ENCODE measurements at regions not wholly inside any gene's neighbourhood (a gene's known extent, or its start where the extent isn't known, plus 50 kb on each side); places are given as distances from the start of the nearest gene placed in this dataset.
A peak's percentile ranks its signal among the peaks of the same experiment; 100 is the strongest.

DNA sequence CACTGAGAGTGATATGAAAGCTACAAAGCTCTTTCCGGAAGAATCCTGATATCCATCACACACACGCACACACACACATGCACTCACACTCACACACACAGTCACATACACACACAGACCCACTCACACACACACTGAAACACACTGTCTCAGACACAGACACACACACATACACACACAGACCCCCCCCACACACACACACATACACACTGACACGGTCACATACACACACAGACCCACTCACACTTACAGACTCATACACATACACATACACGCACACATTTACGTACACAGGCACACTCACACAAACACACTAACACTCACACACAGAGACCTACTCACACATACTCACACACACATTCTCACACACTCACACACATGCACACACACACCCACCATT lies 58.6 kb downstream of the LIG4 start:
- no peak for DNase-seq (ENCODE audit: low read depth in 4 of 4, low spot score in 2 of 4)

DNA sequence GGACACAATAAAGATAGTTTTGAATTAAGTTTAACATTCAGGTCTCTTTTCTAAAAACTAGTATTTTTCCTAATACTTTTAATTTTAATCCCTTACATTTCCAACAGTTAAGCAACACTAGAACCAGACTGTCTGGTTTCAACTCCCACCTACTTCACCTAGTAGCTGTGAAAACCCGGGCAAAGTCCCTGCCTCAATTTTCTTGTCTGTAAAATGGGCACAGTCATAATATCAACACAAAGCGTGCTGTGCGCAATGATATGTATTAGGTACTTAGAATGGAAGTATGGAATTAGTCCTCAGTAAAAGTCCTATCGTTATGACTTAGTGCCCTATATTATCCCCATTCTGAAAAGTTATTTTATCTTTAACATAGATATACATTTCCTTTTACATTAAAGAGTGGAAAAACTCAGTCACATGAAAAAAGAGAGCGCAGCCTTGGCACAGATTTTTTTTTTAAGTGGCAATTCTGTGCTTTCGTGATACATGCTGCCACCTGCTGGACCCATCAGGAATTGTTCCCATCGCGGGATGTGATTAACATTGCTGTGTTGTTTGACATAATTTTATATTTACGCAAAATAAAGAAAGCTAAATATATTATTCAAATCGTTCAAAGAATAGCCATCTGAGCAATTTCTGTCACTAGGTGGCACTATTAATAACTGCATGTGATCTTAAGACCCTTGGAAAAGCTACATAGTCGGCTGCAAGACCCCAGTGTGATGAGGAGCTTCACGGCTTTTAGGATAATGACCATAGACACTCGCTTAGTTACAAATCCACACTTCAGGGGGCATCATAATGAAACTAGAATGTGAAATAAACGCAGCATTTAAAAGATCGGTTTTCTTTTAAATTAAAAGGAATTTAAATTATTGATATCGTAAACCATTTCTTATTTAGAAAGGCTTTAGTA lies 59.9 kb downstream of the LIG4 start:
- peak; percentile 19 to 32 (median 24) for DNase-seq (ENCODE audit: low read depth in 4 of 4, low spot score in 2 of 4)

DNA sequence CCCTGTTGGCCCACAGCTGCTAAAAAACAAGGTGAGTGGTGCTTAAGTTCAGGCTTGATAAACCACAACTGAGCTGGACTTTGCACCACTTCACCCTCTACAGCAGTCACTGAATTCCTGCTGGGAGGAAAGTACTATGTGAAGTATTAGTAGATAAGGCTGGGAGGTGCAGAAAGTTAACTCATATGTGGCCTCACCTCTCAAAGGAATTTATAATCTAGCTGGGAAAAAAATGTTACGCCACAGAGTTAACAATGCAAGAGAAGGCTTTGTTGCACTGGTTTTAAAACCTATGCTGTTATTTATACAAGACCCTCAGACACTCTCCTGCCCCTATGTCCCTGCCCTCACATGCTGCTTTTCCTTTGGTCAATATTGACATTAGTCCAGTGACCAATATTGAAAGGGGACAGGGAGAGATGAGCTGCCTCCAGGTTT lies 60.9 kb downstream of the LIG4 start:
- no peak for DNase-seq (ENCODE audit: low read depth in 4 of 4, low spot score in 2 of 4)

DNA sequence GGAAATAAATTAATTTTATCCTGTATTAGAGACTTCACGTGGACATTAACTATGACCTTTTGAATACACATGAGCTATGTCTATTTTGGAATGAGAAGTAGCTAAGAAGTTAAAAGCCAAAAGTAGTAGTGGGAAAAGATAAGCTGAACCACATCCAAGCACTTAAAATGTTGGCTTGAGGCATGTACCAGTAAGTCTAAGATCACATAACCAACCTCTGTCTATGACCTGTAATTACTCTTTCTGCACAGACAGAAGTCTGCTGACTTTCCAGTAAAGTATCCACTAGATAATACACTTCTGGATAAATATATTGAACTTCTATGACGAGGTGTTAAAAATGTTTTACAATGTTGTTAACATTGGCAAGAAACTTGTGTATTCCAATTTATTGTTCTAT lies 68.7 kb downstream of the LIG4 start:
- no peak for DNase-seq (ENCODE audit: low read depth in 4 of 4, low spot score in 2 of 4)

DNA sequence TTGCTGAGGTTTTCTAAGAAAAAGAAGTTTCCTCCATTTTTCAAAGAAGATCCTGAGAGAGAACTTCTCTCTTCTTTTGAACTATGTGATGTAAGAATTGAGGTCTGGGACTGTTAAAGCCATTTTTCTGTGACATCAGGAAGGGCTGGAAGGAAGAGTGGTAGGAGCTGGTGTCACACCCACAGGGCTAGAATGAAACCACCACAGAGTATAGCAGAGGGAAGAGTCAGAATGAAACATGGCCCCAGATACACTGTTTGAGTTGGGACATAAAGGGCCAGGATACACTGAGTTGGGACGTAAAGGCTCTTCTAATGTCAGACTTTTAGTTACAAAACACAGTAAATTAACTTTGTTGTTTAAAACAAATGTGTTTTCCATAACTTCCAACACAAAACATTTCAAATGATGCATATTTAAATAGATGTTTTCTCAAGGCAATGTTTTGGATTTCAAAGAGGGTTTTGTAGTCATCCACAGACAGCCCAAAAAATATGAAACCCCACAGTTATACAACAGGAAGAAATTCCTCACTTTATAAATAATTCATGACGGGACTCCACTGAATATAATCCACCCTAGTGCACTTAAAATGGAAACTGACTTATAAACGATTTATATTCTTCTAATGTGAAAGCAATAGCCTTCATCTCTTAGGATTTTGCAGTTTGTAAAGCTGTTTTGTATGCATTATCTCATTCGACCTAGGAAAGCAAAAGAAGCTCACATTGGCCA lies 72.5 kb downstream of the LIG4 start:
- no peak for DNase-seq (ENCODE audit: low read depth in 4 of 4, low spot score in 2 of 4)

DNA sequence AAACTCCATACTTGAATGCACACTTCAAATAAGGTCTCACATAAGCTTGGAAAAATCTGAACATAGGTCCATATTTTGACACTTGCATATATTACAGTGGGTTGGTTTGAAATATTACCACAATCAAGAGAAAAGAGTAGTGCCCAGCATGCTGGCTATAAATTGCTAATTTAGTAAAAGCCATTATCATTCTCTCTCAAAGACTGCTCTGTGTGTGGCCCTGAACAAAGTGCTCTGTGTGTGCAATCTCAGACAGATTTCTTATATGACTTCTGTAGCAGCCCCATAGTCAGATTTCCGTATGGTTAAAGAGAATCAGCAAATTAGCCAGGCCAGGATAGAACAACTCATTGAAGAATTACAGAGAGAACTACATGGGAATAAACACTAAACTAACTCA lies 78.2 kb downstream of the LIG4 start:
- no peak for DNase-seq (ENCODE audit: low read depth in 4 of 4, low spot score in 2 of 4)

DNA sequence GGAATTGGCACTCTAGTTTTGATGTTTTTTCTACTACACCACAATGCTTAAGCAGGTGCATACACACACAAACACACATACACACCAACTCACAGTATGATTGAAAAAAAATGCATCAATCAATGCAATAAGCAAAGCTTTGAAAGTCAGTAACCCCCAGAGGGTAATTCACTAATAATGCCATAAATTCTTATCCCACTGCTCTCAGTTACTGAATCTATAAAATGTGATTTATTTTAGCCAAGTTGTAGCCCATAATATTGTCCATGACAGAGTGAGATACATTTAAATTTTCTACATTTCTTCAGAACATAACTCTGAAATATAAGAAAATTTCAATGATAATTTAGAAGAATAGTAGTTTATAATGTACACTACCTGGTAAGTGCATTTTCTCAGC lies 87.9 kb downstream of the LIG4 start:
- no peak for DNase-seq (ENCODE audit: low read depth in 4 of 4, low spot score in 2 of 4)

DNA sequence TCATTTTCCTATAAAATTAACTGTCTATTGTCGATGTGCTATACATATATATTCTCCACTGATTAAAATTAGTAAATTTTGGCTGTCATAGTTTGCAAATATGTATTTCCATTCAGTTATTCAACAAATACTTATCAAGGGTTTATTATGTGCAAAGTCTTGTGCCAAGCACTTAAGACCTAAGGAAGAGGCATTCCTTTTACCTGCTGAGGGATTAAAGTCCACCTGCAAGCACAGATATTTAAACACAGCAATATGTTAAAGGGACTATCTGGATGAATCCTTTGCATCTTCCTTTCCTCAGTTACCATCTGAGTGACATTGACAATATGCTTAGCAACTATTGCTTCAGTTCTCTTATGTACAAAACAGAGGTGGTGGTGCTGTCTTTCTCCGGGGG lies 89.3 kb downstream of the LIG4 start:
- DNase-seq (ENCODE audit: low read depth in 4 of 4, low spot score in 2 of 4): no peak

DNA sequence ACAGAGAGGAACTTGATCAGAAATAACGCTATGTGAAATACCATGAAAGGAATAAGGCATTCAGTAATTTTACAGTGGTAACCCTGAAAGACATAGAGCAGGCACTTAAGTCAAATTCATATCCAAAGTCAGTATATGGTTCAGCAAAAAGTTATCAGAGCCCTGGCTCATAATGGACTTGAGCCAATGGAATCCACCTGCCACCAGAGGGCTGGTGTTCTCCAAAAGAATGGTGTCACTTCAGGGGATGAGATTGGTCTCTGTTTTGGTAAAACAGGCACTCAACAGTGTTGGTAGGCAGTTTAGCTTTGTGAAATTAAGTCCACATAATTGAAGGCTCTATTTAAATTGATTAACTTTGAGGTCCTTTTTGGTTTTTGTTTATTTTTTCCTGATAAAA lies 93.9 kb downstream of the LIG4 start:
- no peak for DNase-seq (ENCODE audit: low read depth in 4 of 4, low spot score in 2 of 4)

DNA sequence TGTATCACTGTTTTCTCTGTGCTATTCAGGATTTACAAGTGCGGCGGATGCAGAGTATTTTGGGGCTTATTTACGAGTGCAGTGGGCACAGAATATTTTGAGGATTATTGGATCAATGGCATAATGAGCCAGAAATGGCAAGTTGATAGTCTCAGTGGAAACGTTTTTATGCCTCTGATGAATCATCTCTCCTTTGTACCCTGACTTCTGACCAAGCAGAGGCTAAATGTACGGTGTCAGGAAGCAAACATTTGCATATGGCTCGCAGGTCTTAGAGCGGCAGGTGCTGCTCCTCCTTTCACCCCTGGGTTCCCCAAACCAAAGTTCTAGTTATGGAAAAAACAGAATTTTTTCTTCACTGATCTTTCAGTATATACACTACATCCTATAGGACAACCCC lies 94.5 kb downstream of the LIG4 start:
- no peak for DNase-seq (ENCODE audit: low read depth in 4 of 4, low spot score in 2 of 4)

DNA sequence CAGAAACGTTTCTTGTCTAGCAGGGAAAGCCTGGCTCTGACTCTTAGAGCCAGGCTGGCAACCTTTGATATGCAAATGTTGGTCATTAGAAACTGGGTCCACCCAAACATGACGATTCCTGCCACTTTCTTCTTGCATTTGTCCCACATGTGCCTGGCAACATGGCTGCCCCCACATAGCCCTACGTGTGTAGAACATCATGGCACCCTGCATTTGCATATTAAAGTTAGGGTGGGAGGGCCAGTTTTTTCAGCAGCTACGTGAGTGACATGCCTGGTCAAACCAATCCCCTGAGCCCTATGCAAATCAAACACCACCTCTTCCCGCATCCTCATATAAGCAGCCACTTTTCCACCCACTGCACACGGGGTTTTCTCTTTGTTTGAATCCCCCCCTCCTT lies 95.0 kb downstream of the LIG4 start:
- DNase-seq (ENCODE audit: low read depth in 4 of 4, low spot score in 2 of 4): no peak

DNA sequence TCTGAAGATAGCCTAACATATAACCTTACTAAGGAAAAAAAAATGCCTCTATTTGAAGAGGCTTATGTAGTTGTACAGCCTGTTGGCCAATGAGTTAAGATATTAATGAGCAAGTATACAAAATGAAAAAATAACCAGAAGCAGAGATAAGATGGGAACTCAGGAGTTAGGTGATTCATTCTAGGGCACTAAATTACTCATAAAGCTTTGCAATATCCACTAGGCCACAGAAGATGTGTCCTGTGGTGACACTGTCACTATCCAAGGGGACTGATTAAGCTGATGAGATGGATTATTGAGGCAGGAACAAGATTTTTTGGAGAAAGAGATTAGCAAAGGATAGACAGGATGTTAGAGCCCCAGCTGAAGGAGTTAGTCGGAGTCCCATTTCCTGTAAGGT lies 99.6 kb downstream of the LIG4 start:
- DNase-seq (ENCODE audit: low read depth in 4 of 4, low spot score in 2 of 4): no peak

DNA sequence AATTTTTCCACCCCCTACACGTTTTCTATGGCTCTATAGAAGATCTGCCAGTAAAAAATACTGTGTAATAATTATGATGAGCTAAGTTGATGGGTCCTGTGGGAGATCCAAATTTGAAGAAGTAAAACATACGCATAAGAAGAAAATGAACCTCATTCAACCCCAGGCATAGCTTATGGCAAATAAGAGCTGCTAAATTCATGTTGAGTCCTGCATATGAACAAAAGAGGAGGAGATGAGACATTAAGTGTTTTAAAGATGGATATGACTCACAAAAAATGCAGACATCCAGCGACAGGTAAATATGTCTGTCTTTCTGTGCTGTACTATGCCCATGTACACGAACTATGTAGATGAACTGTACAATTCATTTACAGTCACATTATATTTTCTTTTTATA lies 101.9 kb downstream of the LIG4 start:
- no peak for DNase-seq (ENCODE audit: low read depth in 4 of 4, low spot score in 2 of 4)

DNA sequence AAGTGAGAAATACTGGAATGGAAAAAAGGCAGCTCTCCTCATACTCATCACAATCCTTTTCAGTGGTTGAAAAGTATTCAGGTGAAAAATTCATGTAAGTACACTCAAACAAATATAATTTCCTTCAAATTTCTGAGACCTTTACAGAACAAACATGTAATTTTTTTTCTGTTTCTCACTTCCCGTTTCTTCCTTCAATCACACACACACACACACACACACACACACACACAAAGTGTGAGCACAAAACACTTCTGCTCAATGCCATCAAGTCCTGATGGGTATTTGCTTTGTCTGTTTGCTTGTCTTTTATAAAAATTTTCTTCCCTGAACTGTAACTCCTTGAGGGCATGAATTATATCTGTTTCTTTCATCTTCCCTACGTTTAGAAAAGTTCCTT lies 110.6 kb downstream of the LIG4 start:
- no peak for DNase-seq (ENCODE audit: low read depth in 4 of 4, low spot score in 2 of 4)

DNA sequence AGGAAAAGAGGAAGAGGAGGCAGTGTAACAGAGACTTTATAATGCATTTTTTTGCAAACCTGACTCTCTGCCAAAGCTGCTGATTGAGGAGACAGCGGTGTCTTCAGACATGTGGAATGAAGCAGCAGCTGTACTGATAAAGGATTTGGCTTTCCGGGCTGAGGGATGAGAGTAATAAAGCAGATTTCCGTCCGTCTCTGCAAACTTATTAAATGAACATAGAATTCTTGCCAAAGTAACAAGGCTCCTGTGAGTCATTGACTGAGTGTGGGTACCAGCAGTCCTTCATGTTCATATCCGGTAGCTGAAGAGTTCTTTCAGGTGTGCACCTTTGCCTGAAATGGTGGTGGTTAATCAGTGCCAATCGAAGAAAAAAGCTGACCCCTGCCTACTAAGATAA lies 112.6 kb downstream of the LIG4 start:
- no peak for DNase-seq (ENCODE audit: low read depth in 4 of 4, low spot score in 2 of 4)

DNA sequence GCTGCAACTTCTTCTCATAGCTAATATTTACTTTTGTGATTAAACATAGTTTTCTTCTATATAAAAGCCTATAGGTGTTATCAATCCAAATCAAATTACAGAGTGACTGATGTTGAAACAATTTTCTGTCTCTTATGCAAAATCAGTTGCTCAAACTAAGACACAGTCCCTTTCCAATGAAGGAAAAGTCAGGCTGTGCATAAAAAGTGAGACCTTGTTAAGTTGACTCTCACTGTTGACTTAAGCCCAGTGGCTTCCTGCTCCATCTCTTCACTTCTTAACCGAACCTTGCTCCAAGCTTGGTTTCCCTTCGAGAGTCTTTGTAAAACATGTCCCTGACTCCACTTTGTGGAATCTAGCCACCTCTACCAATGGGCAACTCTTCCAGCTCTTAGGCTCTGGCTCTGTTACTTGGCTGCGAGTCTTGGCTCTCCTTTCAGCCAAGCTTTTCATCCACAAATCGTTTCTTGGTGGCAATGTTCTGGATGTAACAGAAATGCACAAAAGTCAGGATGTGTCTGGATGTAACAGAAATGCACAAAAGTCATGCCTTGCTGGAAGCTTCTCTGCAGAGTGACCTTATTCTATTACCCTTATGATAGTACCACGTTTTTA lies 118.9 kb downstream of the LIG4 start:
- no peak for DNase-seq (ENCODE audit: low read depth in 4 of 4, low spot score in 2 of 4)

DNA sequence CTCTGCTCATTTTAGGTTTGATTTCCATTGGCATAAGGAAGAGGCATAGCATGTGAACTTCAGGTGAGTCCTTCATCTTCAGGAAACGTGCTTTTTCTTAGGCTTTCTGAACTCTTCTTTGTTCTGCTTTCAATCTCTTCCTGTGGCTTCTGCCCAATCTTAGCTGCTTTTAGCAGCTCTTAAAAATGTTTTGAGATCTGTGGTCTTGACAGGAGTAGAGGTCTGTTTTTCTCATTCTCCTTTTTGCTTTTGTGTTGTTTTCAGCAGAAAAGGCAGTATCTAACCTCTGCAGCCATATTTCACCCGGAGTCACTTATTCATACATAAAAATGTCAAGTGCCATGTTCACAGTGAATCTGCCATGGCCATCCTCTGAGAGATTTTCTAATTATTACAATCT lies 120.3 kb downstream of the LIG4 start:
- no peak for DNase-seq (ENCODE audit: low read depth in 4 of 4, low spot score in 2 of 4)

DNA sequence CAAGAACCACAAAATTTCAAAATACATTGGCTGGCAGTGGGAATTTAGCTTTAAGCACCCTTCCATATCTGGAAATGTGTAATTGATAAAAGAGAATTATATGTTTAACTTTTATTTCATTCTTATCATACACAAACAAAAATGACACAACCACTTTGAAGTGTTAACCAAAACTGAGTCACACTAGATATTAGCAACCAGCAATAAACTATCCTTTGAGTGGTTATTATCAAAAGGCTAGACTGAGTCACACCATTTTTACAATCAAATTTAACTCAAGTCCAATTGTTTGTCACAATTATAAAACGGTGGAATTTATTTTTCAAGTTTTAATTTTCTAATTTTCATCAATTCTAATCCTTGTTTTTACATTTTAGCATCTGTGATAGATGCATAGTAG lies 121.7 kb downstream of the LIG4 start:
- no peak for DNase-seq (ENCODE audit: low read depth in 4 of 4, low spot score in 2 of 4)

DNA sequence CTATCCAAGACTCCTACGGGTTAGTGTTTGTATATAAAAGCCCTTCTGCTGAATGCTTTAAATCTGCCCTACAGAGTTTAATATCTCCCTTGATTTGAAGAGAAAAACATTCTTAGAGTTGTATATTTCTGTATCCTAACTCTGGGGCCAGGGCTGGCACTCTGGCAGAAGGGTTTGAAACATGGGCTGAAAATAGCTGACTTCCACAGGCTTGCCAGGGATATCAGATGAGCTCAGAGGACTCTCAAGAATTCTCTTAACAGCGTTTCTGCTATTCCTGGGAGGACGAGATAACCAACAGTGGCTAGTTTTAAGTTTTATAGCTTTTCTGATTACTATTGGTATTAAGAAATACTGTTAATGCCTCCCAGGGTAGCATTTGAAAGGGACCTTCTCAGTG lies 127.5 kb downstream of the LIG4 start:
- no peak for DNase-seq (ENCODE audit: low read depth in 4 of 4, low spot score in 2 of 4)

DNA sequence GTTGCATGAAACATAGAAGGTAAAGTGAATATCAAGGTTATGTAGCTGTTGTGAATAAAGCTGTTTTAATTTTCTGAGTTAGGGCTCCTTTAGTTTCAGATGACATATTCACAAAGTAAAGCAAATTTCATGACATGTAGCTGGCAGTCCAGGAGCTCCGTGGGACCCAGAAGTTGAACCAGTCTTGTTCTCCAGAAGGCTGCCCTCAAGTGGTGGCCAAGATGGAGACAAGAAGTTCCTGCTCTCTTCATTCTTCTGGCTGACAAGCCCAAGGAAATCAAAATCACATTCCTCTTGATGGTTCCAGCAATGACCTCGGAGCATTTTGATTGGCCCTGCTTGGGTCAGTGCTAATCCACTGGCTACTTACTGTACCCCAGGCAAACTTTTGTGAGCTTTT lies 128.7 kb downstream of the LIG4 start:
- no peak for DNase-seq (ENCODE audit: low read depth in 4 of 4, low spot score in 2 of 4)

DNA sequence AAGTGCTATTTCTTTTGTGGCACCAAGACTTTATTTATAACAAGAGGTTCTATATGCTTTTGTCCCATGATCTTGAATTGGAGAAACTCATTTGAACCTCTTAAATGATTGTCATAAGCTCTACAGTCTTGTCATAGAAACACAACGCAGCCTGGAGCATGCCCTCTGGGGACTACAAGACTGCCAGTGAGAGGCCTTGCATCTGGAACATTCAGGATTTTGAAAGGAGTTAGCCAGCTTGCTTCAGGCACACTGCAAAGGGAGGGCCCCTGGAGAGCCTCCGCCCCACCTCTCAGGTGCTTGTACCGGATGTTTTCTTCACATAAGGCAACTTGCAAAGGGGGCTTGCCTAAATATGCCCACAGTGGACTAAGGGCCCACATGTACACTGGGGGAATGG lies 130.5 kb downstream of the LIG4 start:
- DNase-seq (ENCODE audit: low read depth in 4 of 4, low spot score in 2 of 4): no peak

DNA sequence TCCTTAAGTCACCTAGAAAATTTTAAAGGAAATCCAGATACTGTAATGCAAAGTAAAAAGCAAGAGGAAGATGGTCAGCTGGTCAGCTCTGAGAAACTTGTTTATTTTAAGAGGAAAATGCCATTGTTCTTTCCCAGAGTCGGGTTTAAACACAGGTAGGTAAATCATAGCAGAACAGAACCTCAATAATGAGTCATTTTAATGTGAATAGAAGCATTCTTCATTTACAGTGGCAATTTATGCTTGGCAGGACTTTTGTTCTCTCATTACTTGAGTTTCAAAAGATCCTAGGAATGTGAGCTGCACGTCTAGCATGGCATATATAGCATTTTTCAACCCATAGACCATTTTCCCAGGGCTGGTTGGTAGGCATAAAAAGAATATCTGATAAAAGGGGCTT lies 132.3 kb downstream of the LIG4 start:
- DNase-seq (ENCODE audit: low read depth in 4 of 4, low spot score in 2 of 4): peak in 1 of 4 donors; percentile 8
